ENCODE measurements at regions not wholly inside any gene's neighbourhood (a gene's known extent, or its start where the extent isn't known, plus 50 kb on each side); places are given as distances from the start of the nearest gene placed in this dataset.

- DNase-seq (ENCODE audit: low spot score) = no peak
Observed at GRCh38 chr17:13736916-13737315, 135.2 kb upstream of the HS3ST3A1 start.

GRCh38 chr17:13740686-13741085 lies 139.0 kb upstream of the HS3ST3A1 start:
- DNase-seq (ENCODE audit: low spot score) = no peak

GRCh38 chr17:13741744-13742143 lies 140.0 kb upstream of the HS3ST3A1 start:
- no peak for DNase-seq (ENCODE audit: low spot score)

GRCh38 chr17:13743906-13744305 lies 142.2 kb upstream of the HS3ST3A1 start:
- no peak for DNase-seq (ENCODE audit: low spot score)

- no peak for DNase-seq (ENCODE audit: low spot score)
Observed at GRCh38 chr17:13746404-13746803, 144.7 kb upstream of the HS3ST3A1 start.

- DNase-seq (ENCODE audit: low spot score) = no peak
Observed at GRCh38 chr17:13749166-13749890, 147.6 kb upstream of the HS3ST3A1 start.

- DNase-seq (ENCODE audit: low spot score) = no peak
Observed at GRCh38 chr17:13749891-13750235, 148.1 kb upstream of the HS3ST3A1 start.

- no peak for DNase-seq (ENCODE audit: low spot score)
Observed at GRCh38 chr17:13750816-13751793, 149.4 kb upstream of the HS3ST3A1 start.

- DNase-seq (ENCODE audit: low spot score) = no peak
Observed at GRCh38 chr17:13753154-13753553, 151.4 kb upstream of the HS3ST3A1 start.

- no peak for DNase-seq (ENCODE audit: low spot score)
Observed at GRCh38 chr17:13753771-13754170, 152.0 kb upstream of the HS3ST3A1 start.

- no peak for DNase-seq (ENCODE audit: low spot score)
Observed at GRCh38 chr17:13755851-13756250, 154.1 kb upstream of the HS3ST3A1 start.

GRCh38 chr17:13756763-13757162 lies 155.0 kb upstream of the HS3ST3A1 start:
- no peak for DNase-seq (ENCODE audit: low spot score)

GRCh38 chr17:13757871-13758270 lies 156.1 kb upstream of the HS3ST3A1 start:
- no peak for DNase-seq (ENCODE audit: low spot score)

GRCh38 chr17:13759518-13760335 lies 158.0 kb upstream of the HS3ST3A1 start:
- no peak for DNase-seq (ENCODE audit: low spot score)

GRCh38 chr17:13761038-13761603 lies 159.4 kb upstream of the HS3ST3A1 start:
- no peak for DNase-seq (ENCODE audit: low spot score)

GRCh38 chr17:13765701-13766100 lies 164.0 kb upstream of the HS3ST3A1 start:
- no peak for DNase-seq (ENCODE audit: low spot score)

GRCh38 chr17:13770702-13771101 lies 169.0 kb upstream of the HS3ST3A1 start:
- no peak for DNase-seq (ENCODE audit: low spot score)

GRCh38 chr17:13775450-13775849 lies 173.7 kb upstream of the HS3ST3A1 start:
- no peak for DNase-seq (ENCODE audit: low spot score)

- no peak for DNase-seq (ENCODE audit: low spot score)
Observed at GRCh38 chr17:13776027-13776551, 174.4 kb upstream of the HS3ST3A1 start.

GRCh38 chr17:13777003-13777402 lies 175.3 kb upstream of the HS3ST3A1 start:
- no peak for DNase-seq (ENCODE audit: low spot score)

GRCh38 chr17:13784434-13785095 lies 182.8 kb upstream of the HS3ST3A1 start:
- DNase-seq (ENCODE audit: low spot score) = no peak
